Activated T-helper 2 cell treated with anti-CD3 and anti-CD28 coated beads, Interferon-gamma antibody, Interleukin-2, Interleukin-4, amounts not matched to agents 10 μg/mL and 5 μg/mL and 100 μg/mL, durations not matched to agents 14 hours and 24 hours and 36 hours (primary cell): ENCODE measurements at regions not wholly inside any gene's neighbourhood (a gene's known extent, or its start where the extent isn't known, plus 50 kb on each side); places are given as distances from the start of the nearest gene placed in this dataset.
"Not testable (repeated sequence)": the region's sequence is repeated elsewhere in the genome, so short reads cannot be mapped to it uniquely, and the experiment has no call there.

Experiments
- DNase-seq: peaks from one replicate; pipeline ENCODE4 v3.0.0; 2021; ENCODE audit warnings: low spot score
- H3K27ac Mint-ChIP-seq: one replicate; pipeline ENCODE4 v1.8.0; 2021; ENCODE audit warnings: mixed read lengths
- H3K27me3 Mint-ChIP-seq: one replicate; pipeline ENCODE4 v1.8.0; 2021; ENCODE audit warnings: low read depth, mixed read lengths
- H3K36me3 Mint-ChIP-seq: one replicate; pipeline ENCODE4 v1.8.0; 2021; ENCODE audit warnings: low read depth, mixed read lengths
- H3K4me1 Mint-ChIP-seq: one replicate; pipeline ENCODE4 v1.8.0; 2021; ENCODE audit warnings: low read depth, mixed read lengths
- H3K4me3 Mint-ChIP-seq: one replicate; pipeline ENCODE4 v1.8.0; 2021; ENCODE audit warnings: low read depth, mild to moderate bottlenecking, moderate library complexity, mixed read lengths
- H3K9me3 Mint-ChIP-seq: one replicate; pipeline ENCODE4 v1.8.0; 2021; ENCODE audit warnings: mixed read lengths
- intact Hi-C: fragments of 100-400 bp; cut with micrococcal nuclease; formaldehyde crosslinking; loops from one replicate; pipeline ENCODE4 v1.15.1; 2023

- Mint-ChIP-seq H3K27ac (no peak overlapping the region), H3K4me3 (no peak overlapping the region), H3K27me3 (no peaks in the 10 kb centered on the region), H3K4me1 (no peaks in the 10 kb centered on the region), H3K36me3 (no peaks in the 10 kb centered on the region), H3K9me3 (peaks cover 7% of the 10 kb centered on the region)
- intact Hi-C loops: no loop called here
- DNase-seq: no peak
These were observed 366.4 kb upstream of the SPRY2 start for GRCh38 chr13:80707000-80707983.

GRCh38 chr13:80706164-80706471 lies 365.2 kb upstream of the SPRY2 start:
- Mint-ChIP-seq H3K4me3 (no peak overlapping the region), H3K36me3 (no peaks in the 10 kb centered on the region), H3K9me3 (peaks cover 15% of the 10 kb centered on the region), H3K27ac (no peak overlapping the region), H3K4me1 (no peaks in the 10 kb centered on the region), H3K27me3 (no peaks in the 10 kb centered on the region)
- intact Hi-C loops: no loop called here
- no peak for DNase-seq

- no peaks in the 10 kb centered on the region for H3K36me3 Mint-ChIP-seq
- intact Hi-C loops: no loop called here
- DNase-seq: no peak
- H3K27ac Mint-ChIP-seq: no peak overlapping the region
- no peaks in the 10 kb centered on the region for H3K4me1 Mint-ChIP-seq
- no peak overlapping the region for H3K4me3 Mint-ChIP-seq
- H3K9me3 Mint-ChIP-seq: peaks cover 15% of the 10 kb centered on the region
- no peaks in the 10 kb centered on the region for H3K27me3 Mint-ChIP-seq
These were observed 364.6 kb upstream of the SPRY2 start for GRCh38 chr13:80705371-80706163.

DNA sequence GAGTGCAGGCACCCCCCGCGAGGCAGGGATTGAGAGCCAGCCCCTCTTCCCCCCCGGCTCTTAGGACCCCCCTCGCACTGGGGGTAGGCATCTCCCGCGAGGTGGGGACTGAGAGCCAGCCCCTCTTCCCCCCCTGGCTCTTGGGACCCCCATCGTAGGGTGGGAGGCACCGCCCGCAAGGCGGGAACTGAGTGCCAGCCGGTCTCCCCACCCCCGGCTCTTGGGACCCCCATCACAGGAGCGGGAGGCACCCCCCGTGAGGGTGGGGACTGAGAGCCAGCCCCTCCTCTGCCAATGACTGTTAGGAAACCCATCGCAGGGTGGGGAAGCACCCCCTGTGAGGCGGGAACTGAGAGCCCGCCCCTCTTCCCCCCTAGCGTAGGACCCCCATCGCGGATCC lies 363.4 kb upstream of the SPRY2 start:
- Mint-ChIP-seq H3K4me3 (no peak overlapping the region), H3K36me3 (no peaks in the 10 kb centered on the region)

GRCh38 chr13:80695841-80696240 lies 354.9 kb upstream of the SPRY2 start:
- DNase-seq: no peak
- no peaks in the 10 kb centered on the region for H3K4me1 Mint-ChIP-seq
- no peak overlapping the region for H3K4me3 Mint-ChIP-seq
- H3K36me3 Mint-ChIP-seq: no peaks in the 10 kb centered on the region
- intact Hi-C loops: no loop called here
- H3K27me3 Mint-ChIP-seq: no peaks in the 10 kb centered on the region
- H3K27ac Mint-ChIP-seq: no peak overlapping the region
- H3K9me3 Mint-ChIP-seq: peaks cover 19% of the 10 kb centered on the region

More for the DNA sequence above, 363.4 kb upstream of the SPRY2 start:
- no peaks in the 10 kb centered on the region for H3K4me1 Mint-ChIP-seq
- peaks cover 15% of the 10 kb centered on the region for H3K9me3 Mint-ChIP-seq
- intact Hi-C loops: no loop called here
- H3K27ac Mint-ChIP-seq: no peak overlapping the region
- no peak for DNase-seq
- H3K27me3 Mint-ChIP-seq: no peaks in the 10 kb centered on the region

GRCh38 chr13:80691814-80692213 lies 350.9 kb upstream of the SPRY2 start:
- H3K27ac Mint-ChIP-seq, H3K4me3 Mint-ChIP-seq, H3K27me3 Mint-ChIP-seq, intact Hi-C loops, H3K36me3 Mint-ChIP-seq, H3K4me1 Mint-ChIP-seq, DNase-seq: not testable (repeated sequence)
- peaks cover 29% of the 10 kb centered on the region for H3K9me3 Mint-ChIP-seq

DNA sequence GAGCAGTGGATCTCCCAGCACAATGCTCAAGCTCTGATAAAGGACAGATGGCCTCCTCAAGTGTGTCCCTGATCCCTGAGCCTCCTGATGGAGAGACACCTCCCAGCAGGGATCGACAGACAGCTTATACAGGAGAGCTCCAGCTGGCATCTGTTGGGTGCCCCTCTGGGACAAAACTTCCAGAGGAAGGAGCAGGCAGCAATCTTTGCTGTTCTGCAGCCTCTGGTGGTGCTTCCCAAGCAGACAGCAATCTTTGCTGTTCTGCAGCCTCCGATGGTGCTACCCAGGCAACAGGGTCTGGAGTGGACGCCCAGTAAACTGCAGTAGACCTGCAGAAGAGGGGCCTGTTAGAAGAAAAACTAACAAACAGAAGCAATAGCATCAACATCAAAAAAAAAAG lies 349.3 kb upstream of the SPRY2 start:
- no peak overlapping the region for H3K4me3 Mint-ChIP-seq
- DNase-seq: no peak
- no peak overlapping the region for H3K27ac Mint-ChIP-seq
- intact Hi-C loops: no loop called here
- peaks cover 29% of the 10 kb centered on the region for H3K9me3 Mint-ChIP-seq
- H3K36me3 Mint-ChIP-seq: no peaks in the 10 kb centered on the region
- H3K27me3 Mint-ChIP-seq: no peaks in the 10 kb centered on the region
- H3K4me1 Mint-ChIP-seq: no peaks in the 10 kb centered on the region

DNA sequence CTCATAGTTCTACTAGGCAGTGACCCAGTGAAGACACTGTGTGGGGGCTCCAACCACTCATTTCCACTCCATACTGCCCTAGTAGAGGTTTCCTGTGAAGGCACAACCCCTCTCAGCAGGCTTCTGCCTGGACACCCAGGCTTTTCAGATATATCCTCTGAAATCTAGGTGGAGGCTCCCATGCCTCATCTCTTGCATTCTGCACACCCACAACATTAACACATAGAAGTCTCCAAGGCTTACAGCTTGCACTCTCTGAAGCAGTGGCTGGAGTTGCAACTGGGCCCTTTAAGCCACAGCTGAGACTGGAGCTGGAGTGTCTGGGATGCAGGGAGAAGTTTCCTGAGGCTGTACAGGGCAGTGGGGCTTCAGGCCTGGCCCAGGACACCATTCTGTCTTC lies 347.7 kb upstream of the SPRY2 start:
- intact Hi-C loops: no loop called here
- no peaks in the 10 kb centered on the region for H3K27me3 Mint-ChIP-seq
- no peaks in the 10 kb centered on the region for H3K36me3 Mint-ChIP-seq
- H3K4me3 Mint-ChIP-seq: no peak overlapping the region
- peaks cover 29% of the 10 kb centered on the region for H3K9me3 Mint-ChIP-seq
- no peak overlapping the region for H3K27ac Mint-ChIP-seq
- DNase-seq: no peak
- no peaks in the 10 kb centered on the region for H3K4me1 Mint-ChIP-seq

DNA sequence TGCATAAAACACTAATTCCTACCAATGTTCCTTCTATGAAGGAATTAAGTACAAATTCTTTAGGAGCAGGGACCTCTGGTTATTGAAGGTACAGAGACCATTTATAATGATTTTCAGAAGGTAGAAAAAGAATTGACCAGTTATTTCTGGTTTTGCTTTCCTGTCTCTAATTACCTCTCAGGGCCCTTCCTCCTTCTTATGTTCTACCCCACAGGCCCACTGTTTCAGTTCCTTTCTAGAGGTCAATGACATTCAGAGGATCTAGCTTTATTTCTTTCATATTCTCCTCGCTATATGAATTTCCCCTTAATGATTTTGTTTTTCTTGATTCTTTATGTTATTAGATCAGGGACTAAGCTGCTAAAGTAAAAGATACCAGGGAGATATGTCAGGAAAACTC lies 345.0 kb upstream of the SPRY2 start:
- H3K27ac Mint-ChIP-seq: no peak overlapping the region
- no peak overlapping the region for H3K4me3 Mint-ChIP-seq
- no peaks in the 10 kb centered on the region for H3K36me3 Mint-ChIP-seq
- DNase-seq: no peak
- intact Hi-C loops: no loop called here
- H3K27me3 Mint-ChIP-seq: no peaks in the 10 kb centered on the region
- no peaks in the 10 kb centered on the region for H3K4me1 Mint-ChIP-seq
- H3K9me3 Mint-ChIP-seq: peaks cover 10% of the 10 kb centered on the region

DNA sequence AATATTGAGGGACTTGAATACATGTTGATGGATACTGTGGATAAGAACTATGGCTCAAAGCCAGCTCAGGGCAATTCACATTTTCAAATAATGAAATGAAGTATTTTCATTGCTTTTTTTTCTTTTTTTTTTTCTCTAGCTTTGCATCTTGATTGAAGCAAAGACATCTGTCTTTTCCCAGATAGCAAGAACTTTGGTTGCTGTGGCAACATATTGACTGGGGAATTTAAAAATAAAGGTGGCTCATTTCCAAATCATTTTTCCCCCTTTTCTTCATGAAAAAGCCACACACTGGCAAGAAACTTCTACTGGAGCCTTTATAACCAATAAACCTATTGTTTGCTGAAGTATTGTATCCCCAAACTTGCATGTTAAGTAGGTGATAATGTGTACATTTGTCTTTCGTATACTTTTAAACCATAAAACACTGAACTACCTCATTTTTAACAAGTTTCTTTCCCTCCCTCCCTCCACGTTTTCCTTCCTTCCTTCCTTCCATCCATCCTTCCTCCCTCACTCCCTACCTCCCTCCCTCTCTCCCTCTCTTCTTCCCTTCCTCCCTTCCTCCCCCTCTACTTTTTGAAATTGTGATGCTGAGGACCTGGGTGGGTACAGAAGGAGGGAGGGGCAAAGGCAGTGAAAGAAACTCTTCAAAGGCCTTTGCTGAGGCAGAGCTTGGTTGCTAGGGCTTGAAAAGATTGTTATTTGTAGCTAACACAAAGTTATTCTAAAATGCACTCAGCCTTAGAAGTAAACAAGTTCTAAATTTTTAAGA lies 343.5 kb upstream of the SPRY2 start:
- DNase-seq: no peak
- peaks cover 8% of the 10 kb centered on the region for H3K9me3 Mint-ChIP-seq
- no peak overlapping the region for H3K27ac Mint-ChIP-seq
- no peaks in the 10 kb centered on the region for H3K36me3 Mint-ChIP-seq
- no peaks in the 10 kb centered on the region for H3K27me3 Mint-ChIP-seq
- H3K4me3 Mint-ChIP-seq: no peak overlapping the region
- intact Hi-C loops: no loop called here
- no peaks in the 10 kb centered on the region for H3K4me1 Mint-ChIP-seq

DNA sequence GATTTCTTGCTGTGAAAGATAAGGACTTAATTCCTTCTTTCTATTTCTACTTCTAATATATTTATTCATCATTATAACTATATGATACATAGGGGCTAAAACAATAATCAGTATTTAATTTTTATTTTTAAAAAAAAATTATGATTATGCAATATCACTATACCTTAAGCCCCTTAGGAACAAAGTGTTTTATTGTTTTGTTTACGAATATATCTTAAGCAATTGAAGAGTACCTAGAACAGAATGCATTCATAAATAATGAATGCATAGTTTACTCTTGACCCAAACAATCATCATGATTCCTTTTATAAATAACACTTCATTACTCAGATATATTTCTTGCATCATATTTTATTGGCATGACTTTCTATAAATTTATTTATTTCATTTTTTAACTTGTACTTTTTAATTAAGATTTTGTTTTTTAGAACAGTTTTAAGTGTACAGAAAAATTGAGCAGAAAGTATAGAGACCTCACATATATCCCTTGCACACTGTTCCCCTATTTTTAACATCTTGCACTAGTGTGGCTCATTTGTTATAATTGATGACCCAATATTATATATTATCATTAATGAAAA lies 339.9 kb upstream of the SPRY2 start:
- Mint-ChIP-seq H3K36me3 (no peaks in the 10 kb centered on the region), H3K9me3 (peaks cover 9% of the 10 kb centered on the region), H3K4me3 (no peak overlapping the region), H3K4me1 (no peaks in the 10 kb centered on the region), H3K27me3 (no peaks in the 10 kb centered on the region), H3K27ac (no peak overlapping the region)
- intact Hi-C loops: no loop called here
- no peak for DNase-seq

DNA sequence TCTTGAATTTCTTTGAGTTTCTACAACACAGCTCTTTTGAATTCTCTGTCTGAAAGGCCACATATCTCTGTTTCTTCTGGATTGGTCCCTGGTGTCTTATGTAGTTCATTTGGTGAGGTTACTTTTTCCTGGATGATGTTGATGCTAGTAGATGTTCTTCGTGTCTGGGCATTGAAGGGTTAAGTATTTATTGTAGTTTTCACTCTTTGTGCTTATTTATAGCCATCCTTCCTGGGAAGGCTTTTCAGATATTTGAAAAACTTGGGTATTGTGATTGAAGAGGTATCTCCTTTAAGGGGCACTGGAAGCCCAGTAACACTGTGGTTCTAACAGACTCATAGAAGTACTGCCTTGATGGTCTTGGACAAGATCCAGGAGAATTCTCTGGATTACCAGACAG lies 338.5 kb upstream of the SPRY2 start:
- H3K27ac Mint-ChIP-seq: no peak overlapping the region
- H3K9me3 Mint-ChIP-seq: peaks cover 9% of the 10 kb centered on the region
- H3K4me3 Mint-ChIP-seq: no peak overlapping the region
- no peak for DNase-seq
- no peaks in the 10 kb centered on the region for H3K27me3 Mint-ChIP-seq
- no peaks in the 10 kb centered on the region for H3K4me1 Mint-ChIP-seq
- intact Hi-C loops: no loop called here
- H3K36me3 Mint-ChIP-seq: no peaks in the 10 kb centered on the region
